HCT116 (cell line): ENCODE measurements at regions not wholly inside any gene's neighbourhood (a gene's known extent, or its start where the extent isn't known, plus 50 kb on each side); places are given as distances from the start of the nearest gene placed in this dataset.

Source experiments
- ATAC-seq: fragments of 200-7000 bp; cut with Tn5 transposase; 2 replicates; pipeline ENCODE4 v1.9.1; 2020; ENCODE audit warnings: mild to moderate bottlenecking, moderate library complexity
- BruUV-seq: library from RNA; stranded (reverse); fragments of 400-500 nt; replicated peaks from 2 replicates; lab custom pipeline; 2021; lab: Mats Ljungman, UMichigan
- CTCF ChIA-PET: fragments of 300-600 bp; sonication (Branson Sonifier 250); formaldehyde crosslinking; loops from one replicate; lab custom pipeline; 2021; ENCODE audit warnings: antibody characterized with exemption; lab: Charles Lee
- POLR2A ChIA-PET: fragments of 300-600, 350-600 bp; sonication (Branson Sonifier 250); formaldehyde crosslinking; loops from one replicate; lab custom pipeline; 2021; ENCODE audit warnings: antibody characterized with exemption; lab: Charles Lee
- RAD21 ChIA-PET, 2 experiments: fragments of 300-600 bp; sonication (Branson Sonifier 250); formaldehyde crosslinking; loops; one replicate each; lab custom pipeline; 2023; ENCODE audit warnings: low total read pairs in 2 of 2; ENCODE audit not compliant: uncharacterized antibody in 2 of 2, unreplicated experiment in 2 of 2, low non-redundant PET in 1 of 2; lab: Charles Lee
- DNase-seq: peaks from one replicate; pipeline ENCODE4 v3.0.0-alpha.2; 2010; ENCODE audit warnings: low read depth, low spot score
- H2AFZ ChIP-seq: fragments of 200-600 bp; shearing (Covaris generic), sonication (generic); 2 replicates; pipeline ENCODE4 v1.6.1; 2017; ENCODE audit warnings: low read depth, mixed run types, mixed read lengths, antibody characterized with exemption, low read length; ENCODE audit not compliant: poor library complexity, severe bottlenecking
- H3K27ac ChIP-seq: 2 replicates; pipeline ENCODE4 v1.5.1; 2012; ENCODE audit warnings: low read depth, low read length
- H3K27me3 ChIP-seq: fragments of 200-600 bp; sonication (generic); 2 replicates; pipeline ENCODE4 v1.6.1; 2016; ENCODE audit warnings: mixed run types, low read length, mixed read lengths; ENCODE audit not compliant: insufficient read depth
- H3K36me3 ChIP-seq, 2 experiments: fragments of 200-500 bp in 1 of 2; fragments of 200-600 bp in 1 of 2; sonication (Bioruptor generic) in 1 of 2; sonication (generic) in 1 of 2; 2 replicates each; pipeline versions ENCODE4 v1.5.1 to v1.6.1; 2014 to 2016; ENCODE audit warnings: low read length in 2 of 2, inconsistent platforms in 1 of 2, mixed read lengths in 1 of 2, mixed run types in 1 of 2; ENCODE audit not compliant: insufficient read depth in 2 of 2, control insufficient read depth in 1 of 2
- H3K4me1 ChIP-seq, 2 experiments: fragments of 200-600 bp in 1 of 2; sonication (generic) in 1 of 2; 2 replicates each; pipeline versions ENCODE4 v1.5.1 to v1.6.1; 2012 to 2017; ENCODE audit warnings: low read length in 2 of 2, inconsistent platforms in 1 of 2, mild to moderate bottlenecking in 1 of 2, mixed read lengths in 1 of 2, mixed run types in 1 of 2, moderate library complexity in 1 of 2; ENCODE audit not compliant: insufficient read depth in 2 of 2, control insufficient read depth in 1 of 2
- H3K4me2 ChIP-seq: fragments of 200-600 bp; sonication (generic); 2 replicates; pipeline ENCODE4 v1.6.1; 2017; ENCODE audit warnings: mixed run types, low read length, mixed read lengths
- H3K4me3 ChIP-seq, 2 experiments: fragments of 200-600 bp in 1 of 2; sonication (generic) in 1 of 2; replicated peaks in 1 of 2; 2 replicates each; pipeline ENCODE4 v1.5.1; 2011 to 2016; ENCODE audit warnings: low read length in 2 of 2, control low read depth in 1 of 2, low read depth in 1 of 2, mild to moderate bottlenecking in 1 of 2, mixed read lengths in 1 of 2, mixed run types in 1 of 2
- H3K79me2 ChIP-seq: fragments of 200-600 bp; sonication (generic); 2 replicates; pipeline ENCODE4 v1.6.1; 2017; ENCODE audit warnings: mild to moderate bottlenecking, mixed run types, low read length, moderate library complexity, mixed read lengths; ENCODE audit not compliant: insufficient read depth
- H3K9ac ChIP-seq: fragments of 200-600 bp; sonication (generic); 2 replicates; pipeline ENCODE4 v1.6.1; 2016; ENCODE audit warnings: low read length, mixed read lengths
- H3K9me2 ChIP-seq: fragments of 200-600 bp; sonication (generic), shearing (Covaris generic); 2 replicates; pipeline ENCODE4 v1.6.1; 2017; ENCODE audit warnings: mixed run types, mild to moderate bottlenecking, moderate library complexity; ENCODE audit not compliant: insufficient read depth
- H3K9me3 ChIP-seq, 2 experiments: fragments of 200-500 bp in 1 of 2; fragments of 200-600 bp in 1 of 2; sonication (Bioruptor generic) in 1 of 2; sonication (generic) in 1 of 2; 2 replicates each; pipeline ENCODE4 v1.6.1; 2014 to 2017; ENCODE audit warnings: low read length in 2 of 2, mixed read lengths in 2 of 2, inconsistent platforms in 1 of 2, low read depth in 1 of 2, mild to moderate bottlenecking in 1 of 2, mixed run types in 1 of 2, moderate library complexity in 1 of 2; ENCODE audit not compliant: control insufficient read depth in 1 of 2, insufficient read depth in 1 of 2
- H4K20me1 ChIP-seq: fragments of 200-600 bp; sonication (generic), shearing (Covaris generic); 2 replicates; pipeline ENCODE4 v1.6.1; 2017; ENCODE audit warnings: mixed run types, mild to moderate bottlenecking, moderate library complexity; ENCODE audit not compliant: insufficient read depth
- CBX3 ChIP-seq: IDR thresholded peaks from 2 replicates; pipeline ENCODE4 v1.6.1; 2012; ENCODE audit warnings: low read depth
- CTCF ChIP-seq, 3 experiments: fragments of 200-600 bp in 1 of 3; sonication (generic) in 1 of 3; IDR thresholded peaks in 2 of 3; conservative IDR thresholded peaks in 1 of 3; 2 replicates each; pipeline ENCODE4 v1.5.1; 2012 to 2017; ENCODE audit warnings: low read depth in 2 of 3, low read length in 2 of 3, antibody characterized with exemption in 1 of 3, borderline replicate concordance in 1 of 3, control low read depth in 1 of 3, mild to moderate bottlenecking in 1 of 3, mixed read lengths in 1 of 3, mixed run types in 1 of 3, moderate library complexity in 1 of 3; ENCODE audit not compliant: insufficient read depth in 1 of 3
- EZH2 ChIP-seq: fragments of 200-600 bp; sonication (generic); IDR thresholded peaks from 2 replicates; pipeline ENCODE4 v1.6.1; 2017; ENCODE audit warnings: antibody characterized with exemption, mixed run types
- EZH2phosphoT487 ChIP-seq: fragments of 200-600 bp; IDR thresholded peaks from 2 replicates; pipeline ENCODE4 v1.6.1; 2018; ENCODE audit warnings: antibody characterized with exemption, borderline replicate concordance
- JUND ChIP-seq: IDR thresholded peaks from 2 replicates; pipeline ENCODE4 v1.6.1; 2012
- RAD21 ChIP-seq: IDR thresholded peaks from 2 replicates; pipeline ENCODE4 v1.6.1; 2012; ENCODE audit warnings: low read depth, mild to moderate bottlenecking
- SP1 ChIP-seq: IDR thresholded peaks from 2 replicates; pipeline ENCODE4 v1.6.1; 2012; ENCODE audit warnings: low read depth
- TCF7L2 ChIP-seq: IDR thresholded peaks from 2 replicates; pipeline ENCODE4 v1.7.0; 2011; ENCODE audit warnings: borderline replicate concordance, inconsistent platforms; ENCODE audit not compliant: insufficient read depth, insufficient read length; ENCODE audit errors: extremely low read depth
- ZFX ChIP-seq: fragments of 450-650 bp; IDR thresholded peaks from 2 replicates; pipeline ENCODE4 v1.6.1; 2017
- intact Hi-C: fragments of 100-400 bp; cut with micrococcal nuclease; formaldehyde crosslinking; loops from 2 replicates; pipeline ENCODE4 v1.10.0; 2022
- TF ChIP-seq, protein P1 (sequence below): IDR thresholded peaks from 2 replicates; pipeline ENCODE4 v1.6.1; 2011; ENCODE audit warnings: mild to moderate bottlenecking, low read length, moderate library complexity; ENCODE audit not compliant: insufficient replicate concordance; ENCODE audit errors: extremely low read depth

GRCh38 chr2:128779301-128780095, 460.8 kb upstream of the HS6ST1 start:
- Histone ChIP-seq H3K36me3 (no peaks in the 10 kb centered on the region), H3K4me2 (no peak overlapping the region), H3K9me3 (no peaks in the 10 kb centered on the region), H3K9ac (no peak overlapping the region), H3K4me1 (no peaks in the 10 kb centered on the region), H3K9me2 (no peaks in the 10 kb centered on the region), H4K20me1 (no peaks in the 10 kb centered on the region), H3K79me2 (no peaks in the 10 kb centered on the region), H3K27ac (no peak overlapping the region), H3K27me3 (peaks cover 42% of the 10 kb centered on the region), H2AFZ (no peak overlapping the region), H3K4me3 (no peak overlapping the region)
- no peak for TF ChIP-seq EZH2phosphoT487
- no peak for TF ChIP-seq TCF7L2
- TF ChIP-seq, protein P1, sequence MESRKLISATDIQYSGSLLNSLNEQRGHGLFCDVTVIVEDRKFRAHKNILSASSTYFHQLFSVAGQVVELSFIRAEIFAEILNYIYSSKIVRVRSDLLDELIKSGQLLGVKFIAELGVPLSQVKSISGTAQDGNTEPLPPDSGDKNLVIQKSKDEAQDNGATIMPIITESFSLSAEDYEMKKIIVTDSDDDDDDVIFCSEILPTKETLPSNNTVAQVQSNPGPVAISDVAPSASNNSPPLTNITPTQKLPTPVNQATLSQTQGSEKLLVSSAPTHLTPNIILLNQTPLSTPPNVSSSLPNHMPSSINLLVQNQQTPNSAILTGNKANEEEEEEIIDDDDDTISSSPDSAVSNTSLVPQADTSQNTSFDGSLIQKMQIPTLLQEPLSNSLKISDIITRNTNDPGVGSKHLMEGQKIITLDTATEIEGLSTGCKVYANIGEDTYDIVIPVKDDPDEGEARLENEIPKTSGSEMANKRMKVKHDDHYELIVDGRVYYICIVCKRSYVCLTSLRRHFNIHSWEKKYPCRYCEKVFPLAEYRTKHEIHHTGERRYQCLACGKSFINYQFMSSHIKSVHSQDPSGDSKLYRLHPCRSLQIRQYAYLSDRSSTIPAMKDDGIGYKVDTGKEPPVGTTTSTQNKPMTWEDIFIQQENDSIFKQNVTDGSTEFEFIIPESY: no peak
- no peak for TF ChIP-seq JUND
- TF ChIP-seq RAD21: no peak
- TF ChIP-seq ZFX: no peak
- TF ChIP-seq SP1: no peak
- no peak for TF ChIP-seq EZH2
- TF ChIP-seq CTCF (IDR thresholded peaks at IDR 0.05 in 2 of 3, conservative IDR thresholded peaks at IDR 0.05 in 1 of 3; ENCODE audit: borderline replicate concordance in 1 of 3, insufficient read depth in 1 of 3, low read depth in 2 of 3, low read length in 2 of 3): no peak
- no peak for TF ChIP-seq CBX3
- ChIA-PET CTCF (no interaction called here), POLR2A (no interaction called here), RAD21 (no interaction called here)
- no peak for DNase-seq
- intact Hi-C loops: no loop called here
- BruUV-seq: no TSS peak
- ATAC-seq: no peak
